ENCODE measurements at regions not wholly inside any gene's neighbourhood (a gene's known extent, or its start where the extent isn't known, plus 50 kb on each side); places are given as distances from the start of the nearest gene placed in this dataset.

DNA sequence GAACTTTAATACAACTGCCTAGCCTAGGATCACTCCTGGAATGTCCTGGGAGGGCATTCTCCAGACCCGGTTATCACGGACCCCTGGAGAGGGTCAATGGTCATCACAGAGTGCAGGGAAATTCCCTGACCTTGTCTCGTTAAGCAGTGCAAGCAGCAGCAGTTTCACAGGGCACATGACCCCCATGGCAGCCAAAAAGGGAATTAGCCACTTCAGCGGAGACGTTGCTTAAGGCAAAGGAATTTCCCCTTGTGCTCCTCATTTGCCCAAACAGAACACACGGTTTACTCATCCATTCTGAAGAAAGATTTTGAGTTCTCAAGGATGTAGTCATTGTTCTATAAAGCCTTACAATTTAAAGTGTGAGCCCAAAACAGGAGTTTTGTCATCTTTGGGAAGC is 260.3 kb downstream of the SNX13 start:
- TF ChIP-seq, protein P1, sequence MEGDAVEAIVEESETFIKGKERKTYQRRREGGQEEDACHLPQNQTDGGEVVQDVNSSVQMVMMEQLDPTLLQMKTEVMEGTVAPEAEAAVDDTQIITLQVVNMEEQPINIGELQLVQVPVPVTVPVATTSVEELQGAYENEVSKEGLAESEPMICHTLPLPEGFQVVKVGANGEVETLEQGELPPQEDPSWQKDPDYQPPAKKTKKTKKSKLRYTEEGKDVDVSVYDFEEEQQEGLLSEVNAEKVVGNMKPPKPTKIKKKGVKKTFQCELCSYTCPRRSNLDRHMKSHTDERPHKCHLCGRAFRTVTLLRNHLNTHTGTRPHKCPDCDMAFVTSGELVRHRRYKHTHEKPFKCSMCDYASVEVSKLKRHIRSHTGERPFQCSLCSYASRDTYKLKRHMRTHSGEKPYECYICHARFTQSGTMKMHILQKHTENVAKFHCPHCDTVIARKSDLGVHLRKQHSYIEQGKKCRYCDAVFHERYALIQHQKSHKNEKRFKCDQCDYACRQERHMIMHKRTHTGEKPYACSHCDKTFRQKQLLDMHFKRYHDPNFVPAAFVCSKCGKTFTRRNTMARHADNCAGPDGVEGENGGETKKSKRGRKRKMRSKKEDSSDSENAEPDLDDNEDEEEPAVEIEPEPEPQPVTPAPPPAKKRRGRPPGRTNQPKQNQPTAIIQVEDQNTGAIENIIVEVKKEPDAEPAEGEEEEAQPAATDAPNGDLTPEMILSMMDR (IDR thresholded peaks at IDR 0.05): no peak
- TF ChIP-seq POLR2A (IDR thresholded peaks at IDR 0.05): no peak
